HG03457 (cell line): ENCODE measurements at regions not wholly inside any gene's neighbourhood (a gene's known extent, or its start where the extent isn't known, plus 50 kb on each side); places are given as distances from the start of the nearest gene placed in this dataset.
"Not testable (repeated sequence)": the region's sequence is repeated elsewhere in the genome, so short reads cannot be mapped to it uniquely, and the experiment has no call there.

Experiments
- ATAC-seq: cut with Tn5 transposase; IDR thresholded peaks from one replicate; pipeline ENCODE4 v1.9.1; 2021; ENCODE audit warnings: moderate number of reproducible peaks; ENCODE audit not compliant: unreplicated experiment

DNA sequence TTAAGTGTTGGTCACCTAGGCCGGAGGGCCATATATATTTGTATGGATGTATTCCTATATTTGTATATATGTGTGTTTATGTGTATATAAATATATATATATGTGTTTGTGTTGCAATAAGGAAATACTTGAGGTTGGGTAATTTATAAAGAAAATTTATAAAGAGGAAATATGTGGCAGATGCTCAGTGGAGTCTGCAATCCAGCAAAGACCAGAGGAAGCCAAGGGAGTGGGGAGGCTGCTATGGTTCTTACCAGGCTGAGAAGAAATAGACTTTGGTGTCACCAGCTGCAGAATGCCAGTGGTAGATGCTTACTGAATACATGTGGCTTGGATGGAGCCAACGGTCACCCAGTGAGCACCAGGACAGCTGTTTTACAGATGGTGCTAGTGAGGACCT, 97.4 kb upstream of the ELOVL5 start:
- no peak for ATAC-seq

DNA sequence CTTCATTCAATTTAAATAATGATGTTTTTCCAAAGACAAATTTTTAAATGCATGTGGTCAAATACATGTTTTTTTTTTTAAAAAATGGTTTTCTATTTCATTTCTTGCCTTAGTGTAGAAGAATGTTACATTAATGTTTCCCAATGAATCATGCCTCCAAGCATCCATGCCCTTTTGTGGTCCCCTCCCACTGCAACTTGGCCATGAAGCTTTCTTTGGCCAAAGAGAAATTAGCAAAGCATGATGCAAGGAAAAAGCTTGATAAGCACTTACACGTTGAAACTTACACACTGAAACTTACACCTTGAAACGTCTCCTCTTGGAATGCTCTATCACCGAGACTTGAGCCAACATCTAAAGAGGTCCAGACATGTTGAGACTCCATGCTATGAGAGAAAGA, 93.0 kb upstream of the ELOVL5 start:
- no peak for ATAC-seq

DNA sequence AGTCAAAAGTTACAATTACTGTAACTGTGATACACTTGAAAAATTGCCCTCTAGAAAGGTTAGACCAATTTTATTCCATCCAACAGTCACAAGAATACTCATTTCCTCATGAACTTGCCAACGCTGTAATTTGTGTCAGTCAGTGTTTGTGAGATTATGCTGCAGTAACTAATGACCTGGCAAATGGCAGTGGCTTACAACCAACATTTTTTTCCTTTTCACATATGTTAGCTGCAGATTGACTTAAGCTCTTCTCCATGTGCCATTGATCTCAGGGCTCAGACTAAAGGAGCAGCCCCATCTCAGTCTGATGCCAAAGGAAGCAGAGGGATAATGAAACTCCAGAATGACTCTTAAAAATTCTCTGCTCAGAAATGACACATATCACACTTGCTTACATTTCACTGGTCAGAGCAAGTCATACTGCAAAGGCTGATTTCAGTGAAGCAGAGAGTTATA, 92.3 kb upstream of the ELOVL5 start:
- peak; percentile 61 for ATAC-seq

DNA sequence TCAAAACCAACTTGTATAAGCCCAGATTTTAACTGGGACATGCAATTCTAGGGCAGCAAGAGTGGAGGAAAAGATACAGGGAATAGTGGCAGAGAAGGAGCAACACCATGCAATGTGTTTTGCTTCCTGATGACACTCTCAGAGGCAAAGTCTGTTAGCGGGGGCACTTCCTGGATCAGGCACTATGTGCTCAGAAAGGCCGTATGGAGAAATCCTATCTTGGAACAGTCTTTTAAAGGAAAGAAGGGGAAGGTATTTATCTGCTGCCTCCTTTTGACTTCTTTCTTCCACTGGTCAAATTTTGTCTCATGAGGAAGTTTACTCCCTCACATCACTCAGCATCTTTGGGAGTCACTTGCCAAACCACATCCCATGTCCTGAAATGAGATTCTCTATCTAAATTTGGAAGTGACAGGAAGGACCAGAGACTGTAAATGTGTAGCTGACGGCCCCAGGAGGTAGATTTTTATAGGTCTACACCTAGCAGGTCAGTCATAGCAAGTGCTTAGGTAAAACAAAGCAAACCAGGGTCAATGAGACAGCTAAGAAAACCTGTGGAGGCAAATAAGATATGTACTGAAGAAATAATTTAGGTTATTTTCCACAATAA, 91.7 kb upstream of the ELOVL5 start:
- peak; percentile 6 for ATAC-seq

DNA sequence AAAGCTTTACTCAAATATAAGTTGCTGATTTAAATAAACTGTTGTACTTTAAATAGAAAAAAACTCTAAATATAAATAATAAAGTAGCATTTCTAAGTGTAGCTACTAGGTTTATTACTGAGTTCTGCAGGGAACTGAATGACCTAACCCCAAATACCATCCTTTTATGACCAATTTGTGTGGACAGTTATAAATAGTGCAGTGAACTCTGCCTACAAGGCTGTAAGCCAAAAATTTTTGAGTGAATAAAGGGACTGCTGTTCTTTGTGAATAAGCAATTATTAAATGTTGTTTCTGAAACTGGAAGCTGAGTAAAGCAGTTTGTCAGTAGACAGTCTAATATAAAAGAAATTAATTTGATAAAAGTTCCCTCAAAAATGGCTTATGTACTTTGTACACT, 90.8 kb upstream of the ELOVL5 start:
- no peak for ATAC-seq

DNA sequence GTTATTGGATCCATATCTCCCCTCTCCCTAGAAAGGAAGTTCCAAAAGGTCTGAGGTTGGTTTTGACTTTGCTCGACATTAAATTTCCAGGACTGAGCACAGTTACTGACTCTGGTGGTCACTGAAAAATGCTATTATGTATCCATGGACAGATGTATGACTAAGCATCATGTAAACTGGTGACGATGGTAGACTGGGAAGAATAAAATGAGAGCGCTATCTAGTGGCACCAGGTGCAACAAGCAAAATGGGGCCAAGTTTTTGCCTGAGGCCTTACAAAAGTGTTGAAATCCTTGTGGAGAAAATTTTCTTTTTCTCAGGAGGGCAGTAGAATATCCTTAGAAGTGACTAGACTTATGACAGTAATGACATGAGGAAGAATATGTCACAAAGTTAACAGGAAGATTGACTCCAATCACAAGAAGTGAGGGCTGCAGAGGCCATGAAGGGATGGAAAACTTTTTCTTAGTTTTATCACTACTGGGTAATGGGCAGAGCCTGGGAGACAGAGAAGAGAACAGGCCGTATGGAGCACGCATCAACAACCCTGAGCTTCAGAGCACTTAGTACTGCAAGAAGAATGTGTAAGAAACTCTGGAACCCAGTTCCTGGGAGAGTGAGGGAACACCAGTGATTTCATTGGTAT, 88.9 kb upstream of the ELOVL5 start:
- no peak for ATAC-seq

DNA sequence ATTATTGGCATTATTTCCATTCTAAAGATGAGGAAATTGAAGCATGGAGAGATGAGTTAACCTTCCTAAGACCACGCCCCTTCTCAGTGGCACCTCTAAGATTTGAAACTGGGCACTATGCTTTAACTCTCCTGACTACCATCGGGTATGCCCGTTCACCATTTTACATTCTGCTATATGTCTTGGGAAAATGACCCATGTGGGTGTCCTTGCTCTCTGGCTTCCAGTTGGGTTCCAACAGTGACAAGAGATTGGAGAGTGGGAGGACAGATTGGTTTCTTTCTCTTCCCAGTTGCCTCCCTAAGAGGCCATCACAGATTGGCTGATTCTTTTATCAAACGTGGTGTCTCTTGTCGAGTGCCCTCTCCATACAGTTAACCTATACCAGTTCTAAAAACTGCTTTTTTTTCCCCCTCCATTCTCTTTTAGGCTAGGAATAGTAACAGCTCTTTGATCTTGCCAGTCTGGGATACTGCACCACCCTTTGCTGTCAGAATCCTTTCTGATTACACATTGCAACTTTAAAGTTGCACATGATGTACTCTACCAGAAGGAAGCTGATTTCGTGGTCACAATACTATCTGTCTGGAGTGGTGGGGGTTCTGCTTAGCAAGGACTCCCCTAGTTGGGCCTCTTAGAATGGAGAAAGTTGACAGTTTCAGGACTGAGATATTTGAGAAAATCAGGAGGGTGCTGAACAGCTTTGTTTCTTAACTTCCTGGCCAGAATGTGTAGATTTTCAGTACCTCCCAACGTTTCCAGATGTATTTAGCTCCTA, 88.0 kb upstream of the ELOVL5 start:
- no peak for ATAC-seq

DNA sequence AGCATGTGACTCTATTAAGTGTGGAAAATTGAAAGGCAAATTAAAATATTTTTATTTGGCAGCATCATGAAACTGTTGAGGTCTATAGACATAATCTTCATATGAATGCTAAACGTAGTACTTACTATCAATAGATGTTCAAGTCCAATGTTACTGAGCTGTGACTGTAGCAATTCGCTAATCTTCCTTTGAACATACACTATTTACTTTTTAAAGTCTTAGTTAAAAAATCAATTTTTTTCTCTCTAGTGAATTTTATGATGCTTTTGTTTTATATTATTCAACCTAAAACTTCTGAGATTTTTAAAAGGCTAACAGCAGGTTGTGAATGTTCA, 85.2 kb upstream of the ELOVL5 start:
- ATAC-seq: no peak

DNA sequence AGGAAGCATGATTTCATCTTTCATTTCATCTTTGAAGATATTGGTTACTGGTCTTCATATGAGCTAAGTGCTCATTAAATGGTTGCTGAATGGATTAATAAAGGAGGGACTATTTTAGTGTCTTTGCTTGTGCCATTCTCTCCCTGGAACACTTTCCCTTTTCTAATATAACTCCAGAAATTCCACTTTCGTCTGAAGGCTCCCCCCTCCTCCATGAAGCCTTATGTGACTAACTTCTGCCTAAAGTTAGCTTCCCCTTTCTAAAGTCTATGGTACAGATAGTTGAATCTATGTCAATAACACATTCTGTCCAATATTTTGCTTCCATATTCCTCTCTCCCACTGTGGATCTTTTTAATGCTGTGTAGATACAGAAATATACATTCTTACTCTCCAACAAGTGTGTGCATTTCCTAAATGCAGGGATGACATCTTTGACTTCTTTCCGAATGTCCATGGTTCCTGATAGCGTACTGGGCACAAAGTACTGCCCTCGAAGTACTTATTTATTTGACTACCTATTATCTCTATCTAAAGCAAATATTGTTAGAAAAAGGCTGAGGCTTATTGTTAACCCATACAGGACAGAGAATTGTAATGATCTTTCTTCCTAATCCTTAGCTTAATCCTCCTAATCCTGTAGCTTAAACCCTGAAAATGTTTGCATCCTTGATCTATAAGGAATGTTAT, 84.7 kb upstream of the ELOVL5 start:
- ATAC-seq: no peak

DNA sequence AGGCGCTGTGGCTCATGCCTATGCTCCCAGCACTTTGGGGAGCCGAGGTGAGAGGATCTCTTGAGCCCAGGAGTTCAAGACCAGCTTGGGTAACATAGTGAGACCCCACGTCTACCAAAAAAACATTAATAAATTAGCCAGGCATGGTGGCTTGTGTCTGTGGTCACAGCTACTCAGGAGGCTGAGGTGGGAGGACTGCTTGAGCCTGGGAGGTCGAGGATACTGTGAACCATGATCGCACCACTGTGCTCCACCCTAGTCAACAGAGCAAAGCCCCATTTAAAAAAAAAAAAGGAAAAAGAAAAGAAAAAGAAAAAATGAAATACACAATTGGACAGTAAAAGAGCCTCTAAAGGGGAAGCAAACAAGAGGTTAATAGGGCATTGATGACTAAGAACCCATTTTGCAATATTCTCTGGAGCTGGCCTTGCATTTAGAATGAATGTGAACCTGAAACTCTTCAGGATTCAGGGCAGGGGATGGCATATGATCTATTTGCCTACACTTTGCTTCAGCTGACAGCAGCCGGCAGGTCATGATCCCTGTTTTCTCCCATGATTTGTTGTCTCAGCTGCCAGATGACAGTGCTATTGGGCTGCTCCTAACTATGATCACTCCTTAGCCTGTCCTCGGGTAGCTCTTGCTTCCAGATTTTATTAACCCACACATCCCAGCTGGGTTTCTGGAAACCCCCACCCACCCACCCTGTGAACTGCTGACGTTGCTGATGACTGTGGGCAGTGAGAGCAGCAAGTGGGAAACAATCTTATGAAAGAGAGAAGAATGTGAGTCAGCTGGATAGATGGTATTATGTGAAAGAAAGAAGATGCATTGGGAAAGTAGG, 83.8 kb upstream of the ELOVL5 start:
- ATAC-seq: no peak

DNA sequence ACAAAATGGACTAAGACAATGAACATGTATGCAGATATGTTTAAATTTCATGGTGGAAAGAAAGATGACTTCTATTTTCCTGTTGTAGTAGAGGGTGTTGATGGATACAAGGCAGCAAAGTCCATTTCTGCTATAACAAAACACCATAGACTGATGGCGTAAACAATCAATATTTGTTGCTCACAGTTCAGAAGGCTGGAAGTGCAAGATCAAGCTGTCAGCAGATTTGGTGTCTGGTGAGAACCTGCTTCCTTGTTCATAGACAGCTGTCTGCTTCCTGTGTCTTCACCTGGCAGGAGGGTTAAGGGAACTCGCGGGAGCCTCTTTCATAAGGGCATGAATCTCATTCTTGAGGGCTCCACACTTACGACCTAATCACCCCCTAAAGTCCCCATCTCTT, 83.0 kb upstream of the ELOVL5 start:
- no peak for ATAC-seq

DNA sequence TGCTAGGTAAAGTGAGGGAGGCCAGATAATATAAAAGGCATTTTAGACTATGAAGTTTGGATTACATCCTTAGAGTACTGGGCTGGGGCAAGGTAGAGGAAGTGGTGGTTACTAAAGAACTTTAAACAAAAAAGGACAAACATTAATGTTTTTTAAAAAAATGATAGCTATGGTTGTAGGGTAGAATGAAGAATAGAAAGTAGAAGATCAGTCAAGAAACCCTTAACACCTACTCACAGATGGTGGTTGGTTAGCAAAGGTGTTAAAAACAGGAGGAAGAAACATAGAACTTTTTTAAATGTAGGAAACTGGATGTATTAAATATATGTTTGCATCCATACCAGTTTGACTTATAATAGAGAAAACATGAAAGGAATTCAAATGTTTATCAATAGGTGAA, 80.7 kb upstream of the ELOVL5 start:
- ATAC-seq: no peak

DNA sequence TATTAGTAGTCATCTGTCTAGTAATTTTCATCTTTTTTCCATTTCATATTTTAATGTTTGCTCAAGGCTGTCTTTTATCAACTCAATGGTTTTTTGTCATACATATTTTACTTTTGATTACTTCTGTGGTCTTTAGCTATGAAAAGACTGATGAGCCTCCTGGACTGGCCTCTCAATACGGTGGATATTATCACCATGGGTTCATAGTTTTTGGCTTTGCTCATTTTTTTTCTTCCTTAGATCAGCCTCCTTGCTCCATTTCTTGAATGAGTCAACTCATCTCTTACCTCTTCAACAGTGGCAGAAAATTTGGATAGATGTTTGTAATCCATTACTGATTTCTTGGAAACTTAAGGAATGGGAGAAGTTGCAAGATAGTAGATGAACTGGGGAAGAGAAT, 80.1 kb upstream of the ELOVL5 start:
- ATAC-seq: no peak

DNA sequence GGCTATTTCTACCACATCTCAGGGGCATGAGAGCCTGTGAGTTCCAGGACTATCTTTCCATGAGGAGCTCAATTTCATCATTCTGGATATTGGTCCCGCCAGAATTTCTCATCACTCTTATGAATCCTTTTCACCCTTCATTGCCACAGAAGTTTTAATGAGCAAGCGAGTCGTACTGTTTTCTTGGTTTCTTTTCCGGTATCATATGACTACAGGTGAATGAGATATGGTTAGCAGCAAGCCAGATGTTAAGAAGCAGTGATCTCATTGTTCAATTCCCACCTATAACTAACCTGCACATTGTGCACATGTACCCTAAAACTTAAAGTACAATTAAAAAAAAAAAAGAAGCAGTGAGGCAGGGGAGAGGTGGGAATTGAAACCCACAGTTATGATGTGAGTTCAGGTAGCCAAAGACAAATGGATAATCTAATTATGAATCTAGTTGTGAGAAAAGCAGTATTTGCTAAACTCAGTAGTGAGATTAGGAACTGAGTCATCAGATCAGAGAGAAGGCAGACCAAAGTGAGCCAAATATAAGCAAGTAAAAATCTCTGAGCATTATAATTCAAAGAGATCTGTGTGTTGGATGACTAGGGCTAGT, 78.0 kb upstream of the ELOVL5 start:
- ATAC-seq: peak; percentile 84

DNA sequence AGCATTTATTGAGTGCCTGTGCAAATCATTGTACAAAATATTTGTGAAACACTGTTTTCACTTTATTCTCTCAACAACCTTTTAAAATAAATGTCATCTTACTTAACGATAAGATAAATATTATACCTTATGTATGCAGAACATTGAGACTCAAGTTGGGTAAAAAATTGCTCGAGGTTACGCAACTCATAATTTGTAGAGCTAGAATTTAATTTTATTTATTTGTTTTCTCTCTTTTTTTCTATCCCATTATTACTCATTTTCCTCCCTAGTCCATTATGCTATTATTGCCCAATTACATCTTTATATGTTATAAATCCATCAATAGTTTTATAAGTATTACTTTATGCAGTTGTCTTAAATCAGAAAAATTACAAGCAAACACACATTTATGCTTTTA, 77.4 kb upstream of the ELOVL5 start:
- ATAC-seq: no peak

DNA sequence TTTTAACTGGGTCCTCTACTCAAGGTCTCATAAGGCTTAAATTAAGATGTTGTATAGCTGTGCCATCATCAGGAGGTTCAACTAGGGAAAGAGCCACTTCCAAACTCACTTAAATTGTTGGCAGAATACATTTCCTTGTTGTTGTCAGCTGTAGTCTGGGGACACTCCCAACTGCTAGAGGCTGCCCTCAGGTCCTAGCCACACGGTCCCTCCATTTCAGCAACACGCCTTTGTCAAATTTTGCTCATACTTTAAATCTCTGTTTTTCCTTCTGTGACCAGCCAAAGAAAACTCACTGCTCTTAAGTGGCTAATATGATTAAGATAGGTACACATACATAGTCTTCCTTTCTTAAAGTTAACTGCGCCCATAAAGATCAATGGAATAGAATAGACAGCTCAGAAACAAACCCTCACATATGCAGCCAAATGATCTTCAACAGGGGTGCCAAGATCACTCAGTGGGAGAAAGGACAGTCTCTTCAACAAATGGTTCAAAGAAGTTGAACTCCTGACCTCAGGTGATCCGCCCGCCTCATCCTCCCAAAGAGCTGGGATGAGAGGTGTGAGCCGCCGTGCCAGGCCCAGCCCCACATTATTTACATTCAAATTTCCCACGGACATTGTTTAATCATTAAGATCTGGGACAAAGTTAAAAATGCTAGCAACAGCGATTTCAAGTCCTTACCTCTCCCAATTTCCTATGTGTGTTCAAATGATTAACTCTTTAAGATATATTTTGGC, 76.4 kb upstream of the ELOVL5 start:
- no peak for ATAC-seq

DNA sequence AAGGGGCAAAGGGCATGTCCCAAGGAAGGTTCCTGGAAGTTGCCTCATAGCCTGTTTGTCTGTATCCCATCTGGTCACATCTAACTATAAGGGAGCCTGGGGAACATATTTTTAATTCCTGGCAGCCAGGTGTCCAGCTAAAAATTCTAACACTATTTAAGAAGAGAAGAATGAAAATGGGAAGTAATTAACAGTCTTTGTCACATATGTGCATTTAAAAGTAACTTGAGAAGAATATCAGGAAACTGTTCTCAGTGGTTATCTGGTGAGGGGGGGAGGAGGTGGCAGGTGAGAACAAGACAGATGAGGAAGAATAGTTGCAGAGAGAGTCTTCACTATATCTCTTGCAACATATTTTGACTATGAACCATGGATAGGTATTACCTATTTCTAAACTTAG, 75.5 kb upstream of the ELOVL5 start:
- ATAC-seq: no peak

DNA sequence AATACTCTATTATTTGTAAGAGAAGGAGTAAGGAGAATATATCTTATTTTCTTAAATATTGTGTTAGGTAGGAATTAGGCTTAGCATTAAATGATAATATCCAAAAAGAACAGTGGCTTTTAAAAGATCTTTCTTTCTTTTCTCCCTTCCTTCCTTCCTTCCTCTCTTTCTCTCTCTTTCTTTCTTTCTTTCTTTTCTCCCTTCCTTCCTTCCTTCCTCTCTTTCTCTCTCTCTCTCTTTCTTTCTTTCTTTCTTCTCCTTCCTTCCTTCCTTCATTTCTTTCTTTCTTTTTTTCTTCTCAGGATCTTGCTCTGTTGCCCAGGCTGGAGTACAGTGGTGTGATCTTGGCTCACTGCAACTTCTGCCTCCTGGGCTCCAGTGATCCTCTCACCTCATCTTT, 74.8 kb upstream of the ELOVL5 start:
- not testable (repeated sequence) for ATAC-seq

DNA sequence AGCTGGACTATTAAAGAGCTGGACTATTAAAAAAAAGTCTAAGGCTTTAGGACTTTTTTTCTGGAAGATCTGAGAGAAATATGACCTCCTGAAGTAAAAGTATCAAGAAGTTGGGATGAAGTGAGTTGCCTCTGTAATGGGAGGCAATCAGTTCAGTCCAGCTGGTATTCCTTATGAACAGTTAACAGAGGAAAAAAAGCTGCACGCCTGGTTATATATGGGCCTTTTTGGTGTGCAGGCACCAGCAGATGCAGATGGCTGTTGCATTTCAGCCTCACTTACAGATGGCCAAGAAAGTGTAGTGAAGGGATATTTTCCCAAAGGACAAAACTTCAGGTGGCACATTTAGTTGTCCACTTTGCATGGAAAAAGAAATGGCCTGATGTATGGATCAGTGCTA, 70.3 kb upstream of the ELOVL5 start:
- no peak for ATAC-seq

DNA sequence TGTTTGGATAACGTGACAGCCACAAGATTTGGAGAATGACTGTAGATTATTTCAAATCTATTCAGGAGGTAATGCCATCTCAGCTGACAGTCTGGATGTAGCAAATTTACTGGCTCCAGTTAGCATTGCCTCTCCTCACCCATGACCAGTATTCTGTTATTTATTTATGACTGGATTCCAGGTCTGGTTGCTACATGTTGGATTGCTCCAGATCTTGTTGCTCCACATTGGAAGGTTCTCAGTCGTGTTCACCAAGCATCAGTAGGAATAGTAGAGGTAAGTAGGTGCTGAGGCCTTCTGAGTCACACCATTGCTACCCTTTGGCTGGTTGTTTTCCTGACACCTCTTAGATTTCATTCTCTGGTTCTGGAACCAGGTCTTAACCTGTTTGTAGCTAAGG, 69.5 kb upstream of the ELOVL5 start:
- no peak for ATAC-seq
